ENCODE measurements at regions not wholly inside any gene's neighbourhood (a gene's known extent, or its start where the extent isn't known, plus 50 kb on each side); places are given as distances from the start of the nearest gene placed in this dataset.
A peak's percentile ranks its signal among the peaks of the same experiment; 100 is the strongest.
"Not testable (repeated sequence)": the region's sequence is repeated elsewhere in the genome, so short reads cannot be mapped to it uniquely, and the experiment has no call there.

- in situ Hi-C loops (cut with HindIII; ENCODE audit: low sequenced_read_pairs): no loop called here
- DNase-seq (ENCODE audit: low spot score): peak; percentile 94
Observed at GRCh38 chr4:96955226-96955625, 1115.3 kb downstream of the PDHA2 start.

- in situ Hi-C loops (cut with HindIII; ENCODE audit: low sequenced_read_pairs): no loop called here
- DNase-seq (ENCODE audit: low spot score): peak; percentile 80
Observed at GRCh38 chr4:96955691-96956090, 1115.8 kb downstream of the PDHA2 start.

GRCh38 chr4:96969455-96969854, 1129.6 kb downstream of the PDHA2 start:
- in situ Hi-C loops (cut with HindIII; ENCODE audit: low sequenced_read_pairs): no loop called here
- DNase-seq (ENCODE audit: low spot score): no peak

- in situ Hi-C loops (cut with HindIII; ENCODE audit: low sequenced_read_pairs): no loop called here
- no peak for DNase-seq (ENCODE audit: low spot score)
Observed at GRCh38 chr4:96972920-96973319, 1133.0 kb downstream of the PDHA2 start.

- no peak for DNase-seq (ENCODE audit: low spot score)
- in situ Hi-C loops (cut with HindIII; ENCODE audit: low sequenced_read_pairs): no loop called here
Observed at GRCh38 chr4:96974295-96974694, 1134.4 kb downstream of the PDHA2 start.

- in situ Hi-C loops (cut with HindIII; ENCODE audit: low sequenced_read_pairs): no loop called here
Observed at GRCh38 chr4:96983830-96984229, 1143.9 kb downstream of the PDHA2 start.

GRCh38 chr4:96986816-96987215, 1146.9 kb downstream of the PDHA2 start:
- DNase-seq (ENCODE audit: low spot score): no peak
- in situ Hi-C loops (cut with HindIII; ENCODE audit: low sequenced_read_pairs): no loop called here

More at GRCh38 chr4:96983830-96984229, 1143.9 kb downstream of the PDHA2 start:
- no peak for DNase-seq (ENCODE audit: low spot score)

- in situ Hi-C loops (cut with HindIII; ENCODE audit: low sequenced_read_pairs): no loop called here
- no peak for DNase-seq (ENCODE audit: low spot score)
Observed at GRCh38 chr4:96991083-96991482, 1151.2 kb downstream of the PDHA2 start.

- DNase-seq (ENCODE audit: low spot score): no peak
- in situ Hi-C loops (cut with HindIII; ENCODE audit: low sequenced_read_pairs): no loop called here
Observed at GRCh38 chr4:96992443-96992842, 1150.8 kb downstream of the STPG2 start.

- in situ Hi-C loops (cut with HindIII; ENCODE audit: low sequenced_read_pairs): no loop called here
- DNase-seq (ENCODE audit: low spot score): no peak
Observed at GRCh38 chr4:96993560-96993959, 1149.7 kb downstream of the STPG2 start.

GRCh38 chr4:97003715-97004114, 1139.6 kb downstream of the STPG2 start:
- in situ Hi-C loops (cut with HindIII; ENCODE audit: low sequenced_read_pairs): no loop called here
- no peak for DNase-seq (ENCODE audit: low spot score)

- in situ Hi-C loops (cut with HindIII; ENCODE audit: low sequenced_read_pairs): no loop called here
- DNase-seq (ENCODE audit: low spot score): no peak
Observed at GRCh38 chr4:97013309-97013708, 1130.0 kb downstream of the STPG2 start.

GRCh38 chr4:97013711-97014110, 1129.6 kb downstream of the STPG2 start:
- in situ Hi-C loops (cut with HindIII; ENCODE audit: low sequenced_read_pairs): no loop called here
- DNase-seq (ENCODE audit: low spot score): no peak

- no peak for DNase-seq (ENCODE audit: low spot score)
- in situ Hi-C loops (cut with HindIII; ENCODE audit: low sequenced_read_pairs): no loop called here
Observed at GRCh38 chr4:97015301-97015700, 1128.0 kb downstream of the STPG2 start.

- in situ Hi-C loops (cut with HindIII; ENCODE audit: low sequenced_read_pairs): no loop called here
- peak; percentile 84 for DNase-seq (ENCODE audit: low spot score)
Observed at GRCh38 chr4:97016186-97016907, 1126.9 kb downstream of the STPG2 start.

GRCh38 chr4:97027728-97028410, 1115.4 kb downstream of the STPG2 start:
- in situ Hi-C loops (cut with HindIII; ENCODE audit: low sequenced_read_pairs): no loop called here
- no peak for DNase-seq (ENCODE audit: low spot score)

GRCh38 chr4:97028785-97029184, 1114.5 kb downstream of the STPG2 start:
- no peak for DNase-seq (ENCODE audit: low spot score)
- in situ Hi-C loops (cut with HindIII; ENCODE audit: low sequenced_read_pairs): no loop called here

- DNase-seq (ENCODE audit: low spot score); in situ Hi-C loops (cut with HindIII; ENCODE audit: low sequenced_read_pairs): not testable (repeated sequence)
Observed at GRCh38 chr4:97037411-97038145, 1105.7 kb downstream of the STPG2 start.

GRCh38 chr4:97038146-97038516, 1105.1 kb downstream of the STPG2 start:
- no peak for DNase-seq (ENCODE audit: low spot score)
- in situ Hi-C loops (cut with HindIII; ENCODE audit: low sequenced_read_pairs): no loop called here

- DNase-seq (ENCODE audit: low spot score): no peak
- in situ Hi-C loops (cut with HindIII; ENCODE audit: low sequenced_read_pairs): no loop called here
Observed at GRCh38 chr4:97072666-97073065, 1070.6 kb downstream of the STPG2 start.
